UCSD-AML1 (cell line): ENCODE measurements at regions not wholly inside any gene's neighbourhood (a gene's known extent, or its start where the extent isn't known, plus 50 kb on each side); places are given as distances from the start of the nearest gene placed in this dataset.

Experiments
- DNase-seq: peaks from one replicate; lab custom pipeline; 2025; ENCODE audit not compliant: unreplicated experiment; lab: John Stamatoyannopoulos, UW

DNA sequence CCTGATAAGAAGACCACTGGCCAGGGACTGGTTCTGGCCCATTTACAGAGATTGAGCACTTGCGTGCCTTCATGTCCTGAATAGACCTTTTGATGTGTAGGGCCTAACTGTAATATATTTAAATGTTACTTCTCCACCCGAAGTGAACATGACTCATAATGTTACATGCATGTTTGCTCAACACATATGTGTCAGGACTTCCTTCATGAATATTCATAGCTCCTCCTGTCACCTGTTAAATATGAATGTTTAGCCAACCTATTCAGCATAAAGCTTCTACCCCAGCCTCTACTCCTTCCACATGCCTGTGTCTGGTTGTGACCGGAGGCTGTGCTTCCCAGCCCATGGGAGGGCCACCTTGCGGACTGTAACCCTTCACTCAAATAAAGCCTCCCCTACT, 457.5 kb downstream of the IRX1 start:
- no peak for DNase-seq

DNA sequence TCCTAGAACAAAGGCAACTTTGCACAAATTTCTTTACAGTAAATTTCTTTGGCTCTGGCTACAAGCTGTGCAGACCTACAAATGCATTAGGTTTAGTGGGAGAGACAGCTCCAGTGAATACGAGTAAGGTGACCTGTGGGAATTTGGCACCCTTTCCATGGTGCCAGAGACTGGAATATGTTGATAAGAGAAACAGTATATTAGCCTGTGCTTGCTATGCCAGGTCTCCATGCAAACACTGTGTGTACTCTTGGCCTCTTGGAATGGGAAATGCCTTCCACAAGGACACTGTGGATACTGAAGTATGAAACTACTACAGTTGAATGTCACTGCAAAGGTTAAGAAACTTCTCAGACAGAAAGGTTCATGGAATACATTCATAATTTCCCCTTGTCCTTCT, 458.5 kb downstream of the IRX1 start:
- no peak for DNase-seq

- DNase-seq: no peak
These were observed 463.3 kb downstream of the IRX1 start for GRCh38 chr5:4058899-4059298.

- DNase-seq: no peak
These were observed 470.1 kb downstream of the IRX1 start for GRCh38 chr5:4065472-4066320.

- DNase-seq: no peak
These were observed 472.5 kb downstream of the IRX1 start for GRCh38 chr5:4068171-4068570.

- no peak for DNase-seq
These were observed 482.9 kb downstream of the IRX1 start for GRCh38 chr5:4078544-4078943.

- no peak for DNase-seq
These were observed 484.2 kb downstream of the IRX1 start for GRCh38 chr5:4079831-4080230.

- no peak for DNase-seq
These were observed 484.7 kb downstream of the IRX1 start for GRCh38 chr5:4080370-4080769.

DNA sequence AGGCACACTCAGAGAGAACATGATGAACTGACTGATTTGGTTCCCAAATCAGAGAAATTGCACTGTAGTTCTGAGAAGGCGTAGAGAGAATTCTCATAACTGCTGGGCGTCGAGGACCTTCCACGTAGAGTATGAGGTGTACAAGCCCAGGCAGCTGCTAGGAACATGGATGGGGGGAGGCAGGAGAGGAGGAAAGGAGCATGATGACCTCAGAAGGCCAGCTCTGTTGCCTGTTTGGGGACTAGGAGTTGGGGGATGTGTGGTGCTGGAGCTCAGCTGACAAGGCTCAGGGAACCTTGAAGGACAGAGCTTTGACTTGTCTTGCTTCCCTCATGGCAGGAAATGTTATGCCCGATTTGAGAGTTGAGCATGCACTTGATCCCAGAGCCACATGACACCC, 485.4 kb downstream of the IRX1 start:
- no peak for DNase-seq

DNA sequence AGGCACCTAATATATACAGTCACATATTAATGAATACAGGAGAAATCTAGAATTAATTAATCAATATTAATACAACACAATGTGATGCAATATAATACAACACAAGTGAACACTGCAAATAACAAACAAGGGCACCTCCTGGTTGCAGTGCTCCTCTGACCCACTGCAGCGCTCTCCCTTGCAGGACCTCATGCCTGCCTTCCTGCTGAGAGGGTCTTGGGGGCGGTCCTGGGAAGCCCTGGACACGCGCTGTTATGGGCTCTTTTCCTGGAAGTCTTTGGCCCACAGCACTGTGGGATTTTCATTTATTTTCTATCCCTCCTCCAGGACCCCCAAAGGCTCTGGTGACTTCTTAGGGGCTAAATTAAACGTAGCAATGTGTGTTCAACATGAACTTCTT, 485.8 kb downstream of the IRX1 start:
- DNase-seq: no peak

DNA sequence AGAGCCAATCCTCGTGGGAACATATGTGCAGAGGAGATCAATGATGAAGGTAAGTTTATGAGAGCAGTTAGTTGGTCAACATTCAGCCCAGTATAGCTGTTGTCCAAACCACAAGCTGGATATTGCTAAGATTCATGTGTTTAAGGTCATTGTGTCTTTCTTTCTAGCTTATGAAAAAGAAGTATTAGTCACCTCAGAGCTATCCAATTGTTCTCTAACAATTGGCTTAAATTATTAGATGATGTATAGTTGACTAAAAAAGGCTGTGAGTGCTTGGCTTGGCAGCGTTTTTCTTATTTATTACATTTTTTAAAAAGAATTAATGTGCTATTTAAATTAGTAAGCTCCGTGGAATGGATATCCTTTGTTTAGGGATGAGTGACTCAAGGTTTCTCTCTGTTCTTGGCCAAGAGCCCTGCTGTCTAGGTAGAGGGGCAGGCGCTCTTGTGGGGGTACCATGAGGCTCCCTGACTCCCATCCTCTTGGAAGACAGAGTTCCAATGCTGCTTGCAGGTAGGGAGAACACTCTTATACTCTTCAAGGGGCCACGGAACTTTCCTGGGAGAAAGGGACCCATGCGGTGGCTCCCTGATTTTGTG, 487.4 kb downstream of the IRX1 start:
- DNase-seq: no peak

- no peak for DNase-seq
These were observed 488.1 kb downstream of the IRX1 start for GRCh38 chr5:4083591-4084337.

DNA sequence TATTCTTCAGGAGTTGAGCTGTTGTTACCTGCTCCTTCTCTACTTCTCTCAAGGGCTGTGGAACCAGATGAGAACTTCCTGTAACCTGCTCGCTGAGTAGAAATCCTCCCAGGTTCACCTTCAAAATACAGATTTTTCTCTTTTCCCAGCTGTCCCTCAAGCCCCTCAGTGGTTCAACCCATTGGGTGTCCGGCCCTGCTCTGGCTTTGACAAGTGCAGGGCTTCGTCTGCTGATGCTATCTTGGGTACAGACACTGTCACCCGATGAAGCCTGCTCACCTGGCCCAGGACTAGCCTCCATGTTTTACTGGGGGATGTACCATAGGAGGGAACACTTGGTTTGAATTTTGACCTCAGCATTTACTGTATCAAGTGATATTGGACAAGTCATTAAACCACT, 490.4 kb downstream of the IRX1 start:
- DNase-seq: no peak

DNA sequence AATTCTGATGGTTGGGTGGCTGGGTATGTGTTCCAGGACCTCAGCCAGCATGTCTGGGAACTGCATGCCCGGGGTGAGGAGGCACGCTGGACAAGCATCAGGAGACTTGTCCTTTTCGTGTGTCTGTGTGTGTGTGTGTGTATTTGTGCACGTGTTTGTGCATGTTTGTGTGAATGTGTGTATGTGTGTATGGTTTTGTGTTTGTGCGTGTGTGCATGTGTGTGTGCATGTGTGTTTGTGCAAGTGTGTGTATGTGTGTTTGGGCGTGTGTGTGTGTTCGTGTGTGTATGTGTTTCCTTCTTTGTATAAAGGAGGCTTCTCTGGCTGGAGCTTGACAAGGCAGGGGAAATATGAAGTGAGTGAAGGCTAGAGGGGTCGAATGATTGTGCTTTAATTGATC, 491.5 kb downstream of the IRX1 start:
- DNase-seq: no peak

DNA sequence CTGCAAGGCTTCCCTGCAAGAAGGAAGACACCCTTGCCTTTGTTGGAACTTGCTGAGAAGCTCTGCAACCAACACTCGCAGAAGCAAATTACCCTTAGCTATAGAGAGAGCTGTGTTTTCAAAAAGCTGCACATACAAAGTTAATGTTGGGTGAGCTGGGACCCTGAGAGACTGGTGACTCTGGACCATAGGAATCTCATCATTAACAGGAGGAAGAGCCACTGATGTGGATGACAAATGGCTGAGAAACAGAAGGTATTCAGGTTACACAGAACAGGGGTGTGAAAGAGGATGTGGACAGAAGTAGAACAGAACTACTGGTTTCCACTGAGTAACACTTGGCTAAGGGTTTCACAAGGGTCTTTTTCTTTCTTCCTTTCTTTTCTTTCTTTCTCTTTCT, 493.5 kb downstream of the IRX1 start:
- DNase-seq: no peak

DNA sequence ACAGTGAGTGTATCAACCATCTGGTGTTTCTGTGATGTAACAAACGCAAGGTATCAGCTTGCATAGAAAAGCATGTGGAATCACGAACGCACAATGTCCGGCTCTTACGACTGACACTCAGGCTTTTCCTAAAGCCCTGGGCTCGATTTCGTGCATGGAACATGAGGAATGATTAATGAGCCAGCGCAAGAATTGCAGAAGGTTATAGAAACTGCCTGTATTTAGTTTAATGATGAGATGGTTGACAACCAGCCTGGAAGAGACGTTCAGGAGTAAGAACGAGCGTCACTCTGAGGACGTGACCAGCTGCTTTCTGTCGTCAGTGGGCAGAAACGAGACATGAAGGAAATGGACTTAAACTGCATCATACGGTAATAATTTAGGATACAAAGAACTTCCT, 497.6 kb downstream of the IRX1 start:
- DNase-seq: no peak

GRCh38 chr5:4093970-4094369, 498.3 kb downstream of the IRX1 start:
- no peak for DNase-seq

GRCh38 chr5:4095918-4096630, 500.4 kb downstream of the IRX1 start:
- no peak for DNase-seq

DNA sequence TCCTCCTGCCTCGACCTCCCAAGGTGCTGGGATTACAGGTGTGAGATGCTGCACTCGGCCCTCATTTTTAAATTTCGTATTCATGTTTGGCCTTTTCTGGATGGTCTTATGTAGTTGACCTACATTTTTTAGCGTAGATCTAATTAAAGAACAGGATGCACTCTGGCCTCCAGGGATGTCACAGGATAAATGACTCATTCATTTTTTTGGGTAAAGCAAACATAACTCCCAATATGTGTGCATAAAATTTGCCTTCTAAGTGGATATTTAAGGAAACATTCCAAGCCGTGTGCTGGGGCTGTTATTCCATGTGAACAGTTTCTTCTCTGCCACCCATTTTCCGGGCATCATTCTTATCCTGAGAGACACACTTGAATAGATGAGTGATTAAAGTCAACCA, 501.6 kb downstream of the IRX1 start:
- DNase-seq: no peak

GRCh38 chr5:4098226-4098625, 502.6 kb downstream of the IRX1 start:
- DNase-seq: no peak

GRCh38 chr5:4099386-4099785, 503.8 kb downstream of the IRX1 start:
- no peak for DNase-seq
